ENCODE measurements at regions not wholly inside any gene's neighbourhood (a gene's known extent, or its start where the extent isn't known, plus 50 kb on each side); places are given as distances from the start of the nearest gene placed in this dataset.

DNA sequence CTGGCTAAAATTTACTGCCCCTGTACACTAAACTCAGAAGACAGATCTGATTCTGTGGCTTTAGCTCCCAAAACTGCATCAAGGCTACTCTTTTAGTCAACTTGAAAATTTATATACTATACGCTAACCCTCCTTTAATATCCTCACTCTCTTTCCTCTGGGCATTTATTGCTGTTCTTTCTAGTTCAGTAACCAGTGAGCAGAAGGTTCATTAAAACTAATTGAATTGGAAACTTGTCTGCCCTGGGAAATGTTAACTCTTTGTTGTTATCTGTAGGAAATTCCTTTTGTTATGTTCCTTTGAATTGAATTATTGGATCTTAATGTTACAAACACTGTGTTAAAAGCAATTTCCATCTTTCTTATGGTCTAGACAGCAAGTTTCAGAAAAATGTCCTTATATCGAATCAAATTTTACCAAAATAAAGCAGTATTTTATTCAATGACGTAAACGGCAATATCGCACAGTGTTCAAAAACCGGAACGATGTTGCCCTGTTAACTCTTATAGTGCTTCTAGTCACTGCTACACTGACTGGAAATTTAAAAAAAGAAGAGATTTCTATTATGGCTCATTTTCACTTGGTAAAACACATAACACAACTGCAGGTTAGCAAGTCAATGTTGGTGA lies 168.3 kb downstream of the NR4A2 start:
- no peak for TF ChIP-seq EZH2phosphoT487 (IDR thresholded peaks at IDR 0.05; ENCODE audit: borderline replicate concordance, low read length)
- TF ChIP-seq, protein P1, sequence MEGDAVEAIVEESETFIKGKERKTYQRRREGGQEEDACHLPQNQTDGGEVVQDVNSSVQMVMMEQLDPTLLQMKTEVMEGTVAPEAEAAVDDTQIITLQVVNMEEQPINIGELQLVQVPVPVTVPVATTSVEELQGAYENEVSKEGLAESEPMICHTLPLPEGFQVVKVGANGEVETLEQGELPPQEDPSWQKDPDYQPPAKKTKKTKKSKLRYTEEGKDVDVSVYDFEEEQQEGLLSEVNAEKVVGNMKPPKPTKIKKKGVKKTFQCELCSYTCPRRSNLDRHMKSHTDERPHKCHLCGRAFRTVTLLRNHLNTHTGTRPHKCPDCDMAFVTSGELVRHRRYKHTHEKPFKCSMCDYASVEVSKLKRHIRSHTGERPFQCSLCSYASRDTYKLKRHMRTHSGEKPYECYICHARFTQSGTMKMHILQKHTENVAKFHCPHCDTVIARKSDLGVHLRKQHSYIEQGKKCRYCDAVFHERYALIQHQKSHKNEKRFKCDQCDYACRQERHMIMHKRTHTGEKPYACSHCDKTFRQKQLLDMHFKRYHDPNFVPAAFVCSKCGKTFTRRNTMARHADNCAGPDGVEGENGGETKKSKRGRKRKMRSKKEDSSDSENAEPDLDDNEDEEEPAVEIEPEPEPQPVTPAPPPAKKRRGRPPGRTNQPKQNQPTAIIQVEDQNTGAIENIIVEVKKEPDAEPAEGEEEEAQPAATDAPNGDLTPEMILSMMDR (IDR thresholded peaks at IDR 0.05; ENCODE audit: low read depth, low read length, poor library complexity, severe bottlenecking) = no peak

All from DOHH2 (cell line).